ENCODE measurements at regions not wholly inside any gene's neighbourhood (a gene's known extent, or its start where the extent isn't known, plus 50 kb on each side); places are given as distances from the start of the nearest gene placed in this dataset.

- H3K9me3 ChIP-seq (ENCODE audit: control insufficient read depth in 1 of 2, insufficient read depth in 1 of 2, low read depth in 1 of 2, low read length in 2 of 2) = no peaks in the 10 kb centered on the region
- intact Hi-C loops (cut with micrococcal nuclease) = no loop called here
Measured at GRCh38 chr2:236408090-236408489, 143.9 kb upstream of the ASB18 start.

More at GRCh38 chr2:236408090-236408489, 143.9 kb upstream of the ASB18 start:
- H3K9ac ChIP-seq (ENCODE audit: low read length) = no peak overlapping the region
- H3K9me2 ChIP-seq (ENCODE audit: insufficient read depth) = no peaks in the 10 kb centered on the region
- DNase-seq (ENCODE audit: low read depth, low spot score) (no peak), ATAC-seq (no peak)
- no peak overlapping the region for H3K27ac ChIP-seq (ENCODE audit: low read depth, low read length)
- ChIA-PET RAD21 (ENCODE audit: low non-redundant PET in 1 of 2, low total read pairs in 2 of 2, uncharacterized antibody in 2 of 2, unreplicated experiment in 2 of 2) (no interaction called here), POLR2A (no interaction called here), CTCF (no interaction called here)
- no TSS peak for BruUV-seq (replicated peaks)
- no peak overlapping the region for H3K4me3 ChIP-seq (replicated peaks in 1 of 2; ENCODE audit: low read depth in 1 of 2, low read length in 2 of 2)
- H3K27me3 ChIP-seq (ENCODE audit: insufficient read depth, low read length) = peaks cover 10% of the 10 kb centered on the region
- no peak overlapping the region for H3K4me2 ChIP-seq (ENCODE audit: low read length)
- no peak overlapping the region for H2AFZ ChIP-seq (ENCODE audit: low read depth, low read length, poor library complexity, severe bottlenecking)
- TF ChIP-seq, protein P1, sequence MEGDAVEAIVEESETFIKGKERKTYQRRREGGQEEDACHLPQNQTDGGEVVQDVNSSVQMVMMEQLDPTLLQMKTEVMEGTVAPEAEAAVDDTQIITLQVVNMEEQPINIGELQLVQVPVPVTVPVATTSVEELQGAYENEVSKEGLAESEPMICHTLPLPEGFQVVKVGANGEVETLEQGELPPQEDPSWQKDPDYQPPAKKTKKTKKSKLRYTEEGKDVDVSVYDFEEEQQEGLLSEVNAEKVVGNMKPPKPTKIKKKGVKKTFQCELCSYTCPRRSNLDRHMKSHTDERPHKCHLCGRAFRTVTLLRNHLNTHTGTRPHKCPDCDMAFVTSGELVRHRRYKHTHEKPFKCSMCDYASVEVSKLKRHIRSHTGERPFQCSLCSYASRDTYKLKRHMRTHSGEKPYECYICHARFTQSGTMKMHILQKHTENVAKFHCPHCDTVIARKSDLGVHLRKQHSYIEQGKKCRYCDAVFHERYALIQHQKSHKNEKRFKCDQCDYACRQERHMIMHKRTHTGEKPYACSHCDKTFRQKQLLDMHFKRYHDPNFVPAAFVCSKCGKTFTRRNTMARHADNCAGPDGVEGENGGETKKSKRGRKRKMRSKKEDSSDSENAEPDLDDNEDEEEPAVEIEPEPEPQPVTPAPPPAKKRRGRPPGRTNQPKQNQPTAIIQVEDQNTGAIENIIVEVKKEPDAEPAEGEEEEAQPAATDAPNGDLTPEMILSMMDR (IDR thresholded peaks at IDR 0.05 in 2 of 3, conservative IDR thresholded peaks at IDR 0.05 in 1 of 3; ENCODE audit: borderline replicate concordance in 1 of 3, insufficient read depth in 1 of 3, low read depth in 2 of 3, low read length in 2 of 3) = no peak
- TF ChIP-seq, protein P2, sequence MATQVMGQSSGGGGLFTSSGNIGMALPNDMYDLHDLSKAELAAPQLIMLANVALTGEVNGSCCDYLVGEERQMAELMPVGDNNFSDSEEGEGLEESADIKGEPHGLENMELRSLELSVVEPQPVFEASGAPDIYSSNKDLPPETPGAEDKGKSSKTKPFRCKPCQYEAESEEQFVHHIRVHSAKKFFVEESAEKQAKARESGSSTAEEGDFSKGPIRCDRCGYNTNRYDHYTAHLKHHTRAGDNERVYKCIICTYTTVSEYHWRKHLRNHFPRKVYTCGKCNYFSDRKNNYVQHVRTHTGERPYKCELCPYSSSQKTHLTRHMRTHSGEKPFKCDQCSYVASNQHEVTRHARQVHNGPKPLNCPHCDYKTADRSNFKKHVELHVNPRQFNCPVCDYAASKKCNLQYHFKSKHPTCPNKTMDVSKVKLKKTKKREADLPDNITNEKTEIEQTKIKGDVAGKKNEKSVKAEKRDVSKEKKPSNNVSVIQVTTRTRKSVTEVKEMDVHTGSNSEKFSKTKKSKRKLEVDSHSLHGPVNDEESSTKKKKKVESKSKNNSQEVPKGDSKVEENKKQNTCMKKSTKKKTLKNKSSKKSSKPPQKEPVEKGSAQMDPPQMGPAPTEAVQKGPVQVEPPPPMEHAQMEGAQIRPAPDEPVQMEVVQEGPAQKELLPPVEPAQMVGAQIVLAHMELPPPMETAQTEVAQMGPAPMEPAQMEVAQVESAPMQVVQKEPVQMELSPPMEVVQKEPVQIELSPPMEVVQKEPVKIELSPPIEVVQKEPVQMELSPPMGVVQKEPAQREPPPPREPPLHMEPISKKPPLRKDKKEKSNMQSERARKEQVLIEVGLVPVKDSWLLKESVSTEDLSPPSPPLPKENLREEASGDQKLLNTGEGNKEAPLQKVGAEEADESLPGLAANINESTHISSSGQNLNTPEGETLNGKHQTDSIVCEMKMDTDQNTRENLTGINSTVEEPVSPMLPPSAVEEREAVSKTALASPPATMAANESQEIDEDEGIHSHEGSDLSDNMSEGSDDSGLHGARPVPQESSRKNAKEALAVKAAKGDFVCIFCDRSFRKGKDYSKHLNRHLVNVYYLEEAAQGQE (IDR thresholded peaks at IDR 0.05; ENCODE audit: low read depth) = no peak
- TF ChIP-seq ZFX (IDR thresholded peaks at IDR 0.05) (no peak), POLR2AphosphoS5 (IDR thresholded peaks at IDR 0.05; ENCODE audit: low read depth, low read length) (no peak), POLR2A (IDR thresholded peaks at IDR 0.05; ENCODE audit: borderline replicate concordance, extremely low read depth, insufficient read depth, insufficient read length) (no peak)
- H3K36me3 ChIP-seq (ENCODE audit: control insufficient read depth in 1 of 2, insufficient read depth in 2 of 2, low read length in 2 of 2) = no peaks in the 10 kb centered on the region
- H3K4me1 ChIP-seq (ENCODE audit: control insufficient read depth in 1 of 2, insufficient read depth in 2 of 2, low read length in 2 of 2) = no peaks in the 10 kb centered on the region
- H3K79me2 ChIP-seq (ENCODE audit: insufficient read depth, low read length) = no peaks in the 10 kb centered on the region
- H4K20me1 ChIP-seq (ENCODE audit: insufficient read depth) = no peaks in the 10 kb centered on the region
